AG04449 (cell line): ENCODE measurements at regions not wholly inside any gene's neighbourhood (a gene's known extent, or its start where the extent isn't known, plus 50 kb on each side); places are given as distances from the start of the nearest gene placed in this dataset.

Source experiments
- CTCF ChIA-PET: fragments of 350-600 bp; formaldehyde crosslinking; extraction: SDS; loops from one replicate; lab custom pipeline; 2021; ENCODE audit warnings: antibody characterized with exemption; lab: Yijun Ruan, JAX
- POLR2A ChIA-PET: fragments of 400-600, 350-600 bp; formaldehyde crosslinking; extraction: SDS; loops from one replicate; lab custom pipeline; 2020; ENCODE audit warnings: antibody characterized with exemption, inconsistent platforms; lab: Yijun Ruan, JAX
- DNase-seq: peaks from one replicate; pipeline ENCODE4 v3.0.0-alpha.2; 2010; ENCODE audit warnings: low read depth, low spot score
- H3K4me3 ChIP-seq: 2 replicates; pipeline ENCODE4 v1.5.1; 2011; ENCODE audit warnings: low read depth, mild to moderate bottlenecking, control low read depth, low read length
- TF ChIP-seq, protein P1 (sequence below): IDR thresholded peaks from one replicate; pipeline ENCODE4 v1.5.1; 2011; ENCODE audit warnings: mild to moderate bottlenecking, moderate library complexity, low read length, control low read depth, inconsistent platforms; ENCODE audit not compliant: insufficient read depth; ENCODE audit errors: missing control alignments

DNA sequence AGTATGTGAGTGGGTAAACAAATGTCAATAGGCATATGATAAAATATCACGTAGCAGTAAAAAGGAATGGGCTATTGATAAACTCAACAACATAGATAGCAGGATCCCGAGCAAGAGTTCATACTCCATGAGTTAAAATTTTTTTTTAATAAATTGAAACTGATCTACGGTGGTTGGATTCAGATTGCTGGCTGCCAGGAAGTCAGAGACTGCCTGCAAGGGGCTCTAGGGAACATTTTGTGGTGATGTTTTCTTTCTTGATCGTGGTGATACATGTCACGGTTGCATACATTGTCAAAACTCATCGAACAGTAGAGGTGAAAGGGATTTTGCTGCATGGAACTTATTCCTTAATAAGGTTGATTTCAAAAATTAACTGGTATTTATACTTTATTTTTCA, 62.6 kb upstream of the WNT7B start:
- ChIA-PET POLR2A (no interaction called here), CTCF (interaction anchor here (1.3 kb wide), 1 partner anchor 33 kb away, joined by 6 read pairs; no protein-coding TSS in a partner anchor)
- H3K4me3 ChIP-seq: no peak overlapping the region
- no peak for DNase-seq
- TF ChIP-seq, protein P1, sequence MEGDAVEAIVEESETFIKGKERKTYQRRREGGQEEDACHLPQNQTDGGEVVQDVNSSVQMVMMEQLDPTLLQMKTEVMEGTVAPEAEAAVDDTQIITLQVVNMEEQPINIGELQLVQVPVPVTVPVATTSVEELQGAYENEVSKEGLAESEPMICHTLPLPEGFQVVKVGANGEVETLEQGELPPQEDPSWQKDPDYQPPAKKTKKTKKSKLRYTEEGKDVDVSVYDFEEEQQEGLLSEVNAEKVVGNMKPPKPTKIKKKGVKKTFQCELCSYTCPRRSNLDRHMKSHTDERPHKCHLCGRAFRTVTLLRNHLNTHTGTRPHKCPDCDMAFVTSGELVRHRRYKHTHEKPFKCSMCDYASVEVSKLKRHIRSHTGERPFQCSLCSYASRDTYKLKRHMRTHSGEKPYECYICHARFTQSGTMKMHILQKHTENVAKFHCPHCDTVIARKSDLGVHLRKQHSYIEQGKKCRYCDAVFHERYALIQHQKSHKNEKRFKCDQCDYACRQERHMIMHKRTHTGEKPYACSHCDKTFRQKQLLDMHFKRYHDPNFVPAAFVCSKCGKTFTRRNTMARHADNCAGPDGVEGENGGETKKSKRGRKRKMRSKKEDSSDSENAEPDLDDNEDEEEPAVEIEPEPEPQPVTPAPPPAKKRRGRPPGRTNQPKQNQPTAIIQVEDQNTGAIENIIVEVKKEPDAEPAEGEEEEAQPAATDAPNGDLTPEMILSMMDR: no peak

DNA sequence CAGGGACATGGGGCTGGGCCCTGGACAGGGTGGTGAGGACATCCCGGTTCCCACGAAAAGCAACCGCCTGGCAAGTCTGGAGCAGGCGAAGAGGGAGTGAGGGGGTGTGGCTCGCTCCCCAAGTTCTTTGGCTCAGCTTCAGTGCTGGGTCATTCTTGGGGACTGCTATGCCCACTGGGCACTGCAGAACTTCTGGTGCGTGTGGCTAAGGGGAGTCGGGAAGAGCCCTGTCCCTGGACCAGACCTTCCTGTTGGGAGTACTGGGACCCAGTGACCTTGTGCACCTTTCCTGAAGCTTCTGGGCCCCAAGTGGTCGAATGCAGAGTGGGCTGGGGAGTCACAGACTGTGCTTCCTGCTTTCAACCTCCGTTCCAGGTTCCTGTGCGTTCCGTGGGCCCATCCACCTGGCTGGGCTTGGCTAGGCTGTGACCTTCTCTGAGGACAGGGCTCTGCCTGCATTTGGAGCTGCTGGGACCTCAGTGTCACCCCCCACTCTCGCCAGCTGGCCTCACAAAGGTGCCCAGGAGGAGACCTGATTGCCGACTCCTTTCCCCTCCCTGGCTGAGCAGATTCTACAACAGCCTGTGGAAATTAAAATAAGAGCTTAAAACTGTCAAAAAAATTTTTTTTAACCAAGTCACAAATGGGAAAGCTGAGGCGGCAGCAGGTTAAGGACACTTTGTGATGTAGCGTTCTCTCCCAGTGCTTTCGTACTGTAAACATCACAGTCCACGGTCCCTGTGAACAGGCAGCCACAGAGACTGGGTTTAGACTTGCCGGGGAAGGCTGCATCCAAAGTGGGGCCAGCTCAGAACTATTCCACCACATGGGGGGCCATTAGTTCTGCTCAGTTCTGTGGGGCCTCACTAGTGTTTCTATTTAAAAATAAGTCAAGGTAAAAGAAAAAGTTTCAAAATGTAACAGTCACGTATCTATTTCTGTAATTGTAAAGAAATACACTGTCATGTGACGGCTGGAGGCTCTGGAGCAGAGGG, 63.8 kb upstream of the WNT7B start:
- DNase-seq: no peak
- no peak overlapping the region for H3K4me3 ChIP-seq
- ChIA-PET CTCF (interaction anchor here (1.0 to 2.4 kb wide), 6 partner anchors 10 to 46 kb away, joined by 3 to 6 read pairs (median 5); no protein-coding TSS in a partner anchor), POLR2A (no interaction called here)
- TF ChIP-seq, protein P1: no peak

DNA sequence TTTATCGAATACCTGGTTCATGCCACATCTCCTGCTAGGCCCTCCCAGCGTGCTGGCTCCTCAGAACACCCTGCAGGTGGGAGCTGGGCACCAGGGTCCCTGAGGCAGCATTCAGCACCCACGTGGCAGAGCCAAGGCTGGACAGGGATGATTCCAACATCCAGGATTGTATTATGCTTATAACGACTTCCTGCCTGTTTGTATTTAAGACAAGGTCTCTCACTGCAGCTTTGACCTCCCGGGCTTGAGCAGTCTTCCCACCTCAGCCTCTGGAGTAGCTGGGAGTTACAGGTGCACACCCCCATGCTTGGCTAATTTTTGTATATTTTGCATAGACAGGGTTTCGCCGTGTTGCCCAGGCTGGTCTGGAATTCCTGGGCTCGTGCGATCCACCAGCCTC, 64.7 kb upstream of the WNT7B start:
- DNase-seq: no peak
- POLR2A ChIA-PET: interaction anchor here (1.5 kb wide), 1 partner anchor 34 kb away, joined by 4 read pairs; no protein-coding TSS in a partner anchor
- TF ChIP-seq, protein P1: no peak
- H3K4me3 ChIP-seq: no peak overlapping the region
- CTCF ChIA-PET: interaction anchor here (1.0 to 2.4 kb wide), 3 partner anchors 29 to 47 kb away, joined by 5 to 6 read pairs (median 5); no protein-coding TSS in a partner anchor

DNA sequence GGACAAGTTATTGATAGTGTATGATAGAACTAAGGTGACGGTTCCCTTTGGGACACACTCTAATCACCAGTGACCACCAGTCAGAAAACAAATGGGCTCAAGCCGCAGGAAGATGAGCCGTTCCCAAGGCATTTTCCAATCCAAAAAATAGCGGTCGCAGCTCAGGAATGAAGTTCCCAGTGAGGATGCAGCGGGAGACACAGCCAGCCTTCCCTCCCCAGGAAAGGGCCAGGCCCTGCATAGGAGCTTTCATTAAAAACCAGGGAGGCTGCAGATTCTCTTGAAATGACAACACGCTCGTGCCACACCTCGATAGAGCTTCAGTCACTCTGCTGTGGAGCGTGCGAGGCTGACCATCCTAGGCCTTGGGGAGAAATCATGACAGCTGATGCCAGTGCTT, 65.8 kb upstream of the WNT7B start:
- H3K4me3 ChIP-seq: 0 out of 2 replicates have a peak overlapping the region, but pooled peaks have one; percentile 18
- CTCF ChIA-PET: interaction anchor here (1.0 to 1.8 kb wide), 3 partner anchors 10 to 48 kb away, joined by 3 to 6 read pairs (median 5); no protein-coding TSS in a partner anchor

DNA sequence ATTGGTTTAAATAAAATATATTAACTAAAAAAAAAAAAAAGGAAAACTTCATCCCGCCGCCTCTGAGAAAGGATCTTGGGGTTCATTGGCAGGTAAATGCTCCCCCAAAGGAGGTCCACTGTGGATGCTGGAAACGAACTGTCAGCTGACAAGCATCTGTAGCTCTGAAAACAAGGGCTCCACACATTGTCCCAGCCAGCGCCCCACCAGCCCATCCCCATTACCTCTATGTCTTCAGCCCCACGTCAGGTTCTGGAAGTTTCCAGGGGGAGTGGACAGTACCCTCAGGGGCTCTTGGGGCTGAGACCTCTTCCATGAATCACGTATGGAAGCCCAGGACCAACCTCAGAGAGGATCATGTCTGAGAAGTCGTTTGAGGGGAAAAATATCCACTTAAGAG, 66.4 kb upstream of the WNT7B start:
- H3K4me3 ChIP-seq: no peak overlapping the region
- TF ChIP-seq, protein P1: no peak
- DNase-seq: no peak
- POLR2A ChIA-PET: interaction anchor here (1.1 to 1.5 kb wide), 3 partner anchors 10 to 33 kb away, joined by 3 to 4 read pairs (median 3); no protein-coding TSS in a partner anchor
- CTCF ChIA-PET: interaction anchor here (0.9 to 1.9 kb wide), 4 partner anchors 10 to 38 kb away, joined by 3 to 8 read pairs (median 6); no protein-coding TSS in a partner anchor

More for the DNA sequence above, 65.8 kb upstream of the WNT7B start:
- TF ChIP-seq, protein P1: no peak
- POLR2A ChIA-PET: interaction anchor here (1.1 to 1.5 kb wide), 2 partner anchors 10 to 33 kb away, joined by 3 to 4 read pairs; no protein-coding TSS in a partner anchor
- no peak for DNase-seq
